ENCODE measurements at regions not wholly inside any gene's neighbourhood (a gene's known extent, or its start where the extent isn't known, plus 50 kb on each side); places are given as distances from the start of the nearest gene placed in this dataset.

- TF ChIP-seq CTCF (IDR thresholded peaks at IDR 0.05) (no peak), POLR2A (IDR thresholded peaks at IDR 0.05) (no peak), POLR2AphosphoS5 (IDR thresholded peaks at IDR 0.05) (no peak)
Measured at GRCh38 chr12:123032736-123033391, 52.4 kb downstream of the ARL6IP4 start.
